H9 (cell line): ENCODE measurements at regions not wholly inside any gene's neighbourhood (a gene's known extent, or its start where the extent isn't known, plus 50 kb on each side); places are given as distances from the start of the nearest gene placed in this dataset.

Experiments
- DNase-seq: peaks from one replicate; pipeline ENCODE4 v3.0.0-alpha.2; 2017
- H2AFZ ChIP-seq: one replicate; pipeline ENCODE4 v1.6.1; 2013; ENCODE audit warnings: mild to moderate bottlenecking, low read length, control low read depth, moderate library complexity
- H2AK5ac ChIP-seq: 2 replicates; pipeline ENCODE4 v1.6.1; 2013; ENCODE audit warnings: low read length, control low read depth, mixed read lengths; ENCODE audit not compliant: insufficient read length
- H2BK120ac ChIP-seq: one replicate; pipeline ENCODE4 v1.6.1; 2013; ENCODE audit warnings: low read depth, mild to moderate bottlenecking, low read length, control low read depth, inconsistent platforms; ENCODE audit not compliant: poor library complexity, severe bottlenecking
- H2BK12ac ChIP-seq: 2 replicates; pipeline ENCODE4 v1.6.1; 2013; ENCODE audit warnings: low read length, control low read depth, mixed read lengths, low read depth; ENCODE audit not compliant: insufficient read length
- H2BK15ac ChIP-seq: 2 replicates; pipeline ENCODE4 v1.6.1; 2013; ENCODE audit warnings: low read depth, low read length, control low read depth
- H2BK20ac ChIP-seq: one replicate; pipeline ENCODE4 v1.6.1; 2013; ENCODE audit warnings: low read depth, mild to moderate bottlenecking, low read length, control low read depth, inconsistent platforms; ENCODE audit not compliant: poor library complexity, severe bottlenecking
- H2BK5ac ChIP-seq: 2 replicates; pipeline ENCODE4 v1.6.1; 2013; ENCODE audit warnings: low read length, control low read depth, mixed read lengths; ENCODE audit not compliant: insufficient read length
- H3K14ac ChIP-seq: 2 replicates; pipeline ENCODE4 v1.6.1; 2013; ENCODE audit warnings: low read length, control low read depth; ENCODE audit not compliant: insufficient read depth
- H3K18ac ChIP-seq: 2 replicates; pipeline ENCODE4 v1.6.1; 2013; ENCODE audit warnings: low read depth, mild to moderate bottlenecking, mixed read lengths, low read length, control low read depth; ENCODE audit not compliant: insufficient read length
- H3K23ac ChIP-seq: 2 replicates; pipeline ENCODE4 v1.6.1; 2013; ENCODE audit warnings: low read length, control low read depth, mixed read lengths, low read depth; ENCODE audit not compliant: insufficient read length
- H3K23me2 ChIP-seq: 2 replicates; pipeline ENCODE4 v1.6.1; 2013; ENCODE audit warnings: low read depth, mild to moderate bottlenecking, mixed read lengths, low read length, control low read depth; ENCODE audit not compliant: insufficient read length, poor library complexity, severe bottlenecking
- H3K27ac ChIP-seq: 2 replicates; pipeline ENCODE4 v1.5.1; 2013; ENCODE audit warnings: low read length, control low read depth, mixed read lengths, low read depth; ENCODE audit not compliant: insufficient read length
- H3K27me3 ChIP-seq: 2 replicates; pipeline ENCODE4 v1.6.1; 2013; ENCODE audit warnings: low read length, control low read depth, inconsistent platforms; ENCODE audit not compliant: insufficient read depth
- H3K4ac ChIP-seq: 2 replicates; pipeline ENCODE4 v1.6.1; 2013; ENCODE audit warnings: low read depth, mild to moderate bottlenecking, control low read depth, inconsistent platforms, low read length, moderate library complexity
- H3K4me1 ChIP-seq: 2 replicates; pipeline ENCODE4 v1.6.1; 2013; ENCODE audit warnings: low read length, control low read depth, inconsistent platforms; ENCODE audit not compliant: insufficient read depth
- H3K4me2 ChIP-seq: 2 replicates; pipeline ENCODE4 v1.6.1; 2013; ENCODE audit warnings: low read length, control low read depth, mixed read lengths; ENCODE audit not compliant: insufficient read length, insufficient read depth
- H3K56ac ChIP-seq: 2 replicates; pipeline ENCODE4 v1.6.1; 2013; ENCODE audit warnings: low read depth, mild to moderate bottlenecking, mixed read lengths, low read length, control low read depth; ENCODE audit not compliant: insufficient read length
- H3K79me1 ChIP-seq: 2 replicates; pipeline ENCODE4 v1.6.1; 2013; ENCODE audit warnings: low read depth, mild to moderate bottlenecking, moderate library complexity, low read length, control low read depth, inconsistent platforms; ENCODE audit not compliant: insufficient read depth, poor library complexity, severe bottlenecking
- H3K79me2 ChIP-seq: 2 replicates; pipeline ENCODE4 v1.6.1; 2013; ENCODE audit warnings: low read length, control low read depth, inconsistent platforms; ENCODE audit not compliant: insufficient read depth
- H3K9ac ChIP-seq: 2 replicates; pipeline ENCODE4 v1.6.1; 2013; ENCODE audit warnings: low read length, control low read depth, mixed read lengths; ENCODE audit not compliant: insufficient read length; ENCODE audit errors: extremely low read depth
- H3K9me3 ChIP-seq: one replicate; pipeline ENCODE4 v1.6.1; 2013; ENCODE audit warnings: low read depth, low read length, inconsistent platforms; ENCODE audit not compliant: control insufficient read depth
- H3T11ph ChIP-seq: one replicate; pipeline ENCODE4 v1.6.1; 2013; ENCODE audit warnings: mild to moderate bottlenecking, low read length, control low read depth, inconsistent platforms
- H4K20me1 ChIP-seq: one replicate; pipeline ENCODE4 v1.6.1; 2013; ENCODE audit not compliant: control insufficient read depth, insufficient read length, insufficient read depth
- H4K5ac ChIP-seq: 2 replicates; pipeline ENCODE4 v1.6.1; 2013; ENCODE audit warnings: low read depth, mild to moderate bottlenecking, mixed read lengths, low read length, control low read depth; ENCODE audit not compliant: insufficient read length
- H4K8ac ChIP-seq: replicated peaks from 2 replicates; pipeline ENCODE4 v1.6.1; 2013; ENCODE audit warnings: low read length, control low read depth, mixed read lengths, low read depth; ENCODE audit not compliant: insufficient read length
- H4K91ac ChIP-seq: 2 replicates; pipeline ENCODE4 v1.6.1; 2013; ENCODE audit warnings: low read depth, mild to moderate bottlenecking, moderate library complexity, mixed read lengths, low read length, control low read depth; ENCODE audit not compliant: insufficient read length
- H3K27ac Mint-ChIP-seq, 3 experiments: 2 replicates in 2 of 3; 3 replicates in 1 of 3; pipeline ENCODE4 v1.8.0; 2020 to 2021; ENCODE audit warnings: mixed read lengths in 3 of 3, mild to moderate bottlenecking in 1 of 3, moderate library complexity in 1 of 3
- H3K27me3 Mint-ChIP-seq: 2 replicates; pipeline ENCODE4 v1.8.0; 2021; ENCODE audit warnings: low read depth, mild to moderate bottlenecking, moderate library complexity, mixed read lengths
- H3K36me3 Mint-ChIP-seq, 3 experiments: 2 replicates in 2 of 3; 3 replicates in 1 of 3; pipeline ENCODE4 v1.8.0; 2020 to 2021; ENCODE audit warnings: low read depth in 3 of 3, mixed read lengths in 3 of 3; ENCODE audit not compliant: insufficient read depth in 1 of 3
- H3K4me1 Mint-ChIP-seq, 2 experiments: 2 replicates each; pipeline ENCODE4 v1.8.0; 2020; ENCODE audit warnings: mixed read lengths in 2 of 2
- H3K4me3 Mint-ChIP-seq, 2 experiments: 2 replicates in 1 of 2; 3 replicates in 1 of 2; pipeline ENCODE4 v1.8.0; 2020 to 2021; ENCODE audit warnings: mild to moderate bottlenecking in 2 of 2, mixed read lengths in 2 of 2, moderate library complexity in 1 of 2
- H3K9me3 Mint-ChIP-seq, 2 experiments: 2 replicates in 1 of 2; 3 replicates in 1 of 2; pipeline ENCODE4 v1.8.0; 2020; ENCODE audit warnings: mild to moderate bottlenecking in 2 of 2, mixed read lengths in 2 of 2, moderate library complexity in 1 of 2
- CTCF ChIP-seq: fragments of 200-600 bp; sonication (generic); conservative IDR thresholded peaks from 3 replicates; pipeline ENCODE4 v1.8.0; 2021; ENCODE audit warnings: antibody characterized with exemption, mild to moderate bottlenecking
- WGBS: extraction: QIAGEN DNeasy Blood & Tissue Kit; methylation state at CpG from one replicate; pipeline ENCODE4 v1.1.7; 2013; ENCODE audit warnings: missing lambda C conversion rate, low lambda C conversion rate, mixed read lengths; ENCODE audit not compliant: insufficient read length; ENCODE audit errors: extremely low coverage; 5-methylcytosine and 5-hydroxymethylcytosine counted together

- Histone ChIP-seq H3K14ac (no peak overlapping the region), H3K23ac (no peak overlapping the region), H2BK20ac (no peak overlapping the region), H2BK12ac (no peak overlapping the region), H2AFZ (no peak overlapping the region), H3K9me3 (peaks cover 7% of the 10 kb centered on the region), H2BK5ac (no peak overlapping the region), H3K27me3 (no peaks in the 10 kb centered on the region), H2BK120ac (no peak overlapping the region), H3K27ac (no peak overlapping the region), H3K9ac (no peak overlapping the region), H3K4me1 (peaks cover 4% of the 10 kb centered on the region; the same call in 1 of the 2 replicates), H3K79me1 (no peaks in the 10 kb centered on the region), H4K8ac (no peak overlapping the region), H3K4me2 (no peak overlapping the region), H2AK5ac (no peak overlapping the region), H3K18ac (no peak overlapping the region), H4K5ac (no peak overlapping the region), H3K4ac (no peak overlapping the region), H3T11ph (no peak overlapping the region), H4K91ac (no peak overlapping the region), H2BK15ac (no peak overlapping the region), H4K20me1 (no peaks in the 10 kb centered on the region), H3K23me2 (no peaks in the 10 kb centered on the region), H3K56ac (no peak overlapping the region), H3K79me2 (no peaks in the 10 kb centered on the region)
- DNase-seq, result no peak
- peaks cover 14 to 15% of the 10 kb centered on the region in 2 experiments for H3K9me3 Mint-ChIP-seq
- TF ChIP-seq CTCF, result no peak
- peaks cover 11 to 13% of the 10 kb centered on the region in 2 experiments for H3K4me1 Mint-ChIP-seq
- H3K4me3 Mint-ChIP-seq, result no peak overlapping the region
- H3K27me3 Mint-ChIP-seq, result peaks cover 2% of the 10 kb centered on the region; the same call in 1 of the 2 replicates
- peaks cover 5 to 10% (median 8%) of the 10 kb centered on the region in 3 experiments for H3K36me3 Mint-ChIP-seq
- no peak overlapping the region for H3K27ac Mint-ChIP-seq
- WGBS, result 100% methylated on average over 1 of the region's 1 CpG
Measured at GRCh38 chr7:24517166-24517565, 56.1 kb upstream of the PALS2 start.
